Stimulated activated CD8-positive, alpha-beta memory T cell treated with anti-CD3 and anti-CD28 coated beads, Interleukin-2, amount 100 ng/mL, for 48 hours (primary cell): ENCODE measurements at regions not wholly inside any gene's neighbourhood (a gene's known extent, or its start where the extent isn't known, plus 50 kb on each side); places are given as distances from the start of the nearest gene placed in this dataset.

Experiments used
- DNase-seq, 2 donors: peaks; one replicate each; pipeline ENCODE4 v3.0.0-alpha.2; 2020; ENCODE audit warnings: low read depth in 2 of 2

- no peak for DNase-seq
Observed at GRCh38 chr4:152235718-152236117, 300.2 kb downstream of the FBXW7 start.

DNA sequence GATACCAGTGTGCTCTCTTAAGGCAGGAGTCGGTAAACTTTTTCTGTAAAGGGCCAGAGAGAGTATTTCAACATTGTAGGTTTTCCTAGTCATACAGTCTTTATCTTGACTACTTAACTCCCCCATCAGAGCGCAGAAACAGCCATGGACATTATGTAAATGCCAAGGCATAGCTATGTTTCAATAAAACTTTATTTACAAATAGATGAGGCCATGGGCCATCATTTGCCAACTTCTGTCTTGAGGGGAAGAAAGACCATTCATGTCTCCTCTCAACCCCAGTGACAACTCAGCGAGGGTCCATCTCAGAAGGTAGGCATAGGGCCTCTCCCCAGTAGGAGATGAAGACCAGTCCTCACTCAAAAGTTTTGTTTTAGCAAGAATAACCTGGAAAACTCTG lies 301.3 kb downstream of the FBXW7 start:
- DNase-seq: no peak

GRCh38 chr4:152232271-152232670 lies 303.6 kb downstream of the FBXW7 start:
- no peak for DNase-seq

- DNase-seq: no peak
Observed at GRCh38 chr4:152229782-152230289, 306.1 kb downstream of the FBXW7 start.

- DNase-seq: no peak
Observed at GRCh38 chr4:152225680-152226079, 310.2 kb downstream of the FBXW7 start.

GRCh38 chr4:152224721-152225420 lies 311.0 kb downstream of the FBXW7 start:
- DNase-seq: no peak

DNA sequence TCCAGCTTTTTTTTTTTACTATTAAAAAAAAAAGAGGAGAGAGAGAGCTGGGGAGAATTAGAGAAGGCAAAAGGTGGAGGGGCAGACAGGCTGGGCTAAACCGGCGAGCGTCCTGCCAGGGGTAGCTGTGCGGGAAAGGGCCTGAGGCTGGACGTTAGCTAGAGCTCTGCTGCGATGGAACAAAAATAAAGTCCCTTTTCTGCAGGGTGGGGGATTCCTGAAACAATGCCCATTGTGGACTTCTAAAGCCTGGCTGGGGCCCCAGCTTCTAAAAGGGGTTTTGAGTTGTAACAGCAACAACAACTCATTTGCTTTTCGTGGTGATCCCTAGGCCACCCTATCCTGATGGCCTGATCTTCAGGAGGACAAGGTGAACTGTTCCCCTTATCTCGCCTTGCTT lies 311.7 kb downstream of the FBXW7 start:
- DNase-seq: no peak

DNA sequence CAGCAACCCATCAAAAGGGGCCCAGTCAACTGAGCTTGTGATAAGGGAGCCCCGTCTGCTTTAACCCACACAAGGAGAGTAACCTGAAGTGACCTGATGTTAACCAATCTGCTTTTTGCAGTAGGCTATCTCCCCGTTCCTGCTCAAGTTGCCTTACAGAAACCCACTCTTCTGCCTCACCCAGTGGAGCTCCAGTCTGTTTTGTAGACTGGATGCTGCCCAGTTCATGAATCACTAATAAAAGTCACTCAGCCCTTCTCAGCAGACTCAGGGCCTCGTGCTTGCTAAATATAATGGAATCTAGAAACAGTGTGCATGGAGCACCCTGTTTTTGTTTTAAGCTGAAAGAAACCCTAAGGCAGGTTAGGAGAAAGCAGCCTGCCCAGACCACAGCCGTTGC lies 312.3 kb downstream of the FBXW7 start:
- DNase-seq: no peak

- no peak for DNase-seq
Observed at GRCh38 chr4:152221816-152222516, 313.9 kb downstream of the FBXW7 start.

DNA sequence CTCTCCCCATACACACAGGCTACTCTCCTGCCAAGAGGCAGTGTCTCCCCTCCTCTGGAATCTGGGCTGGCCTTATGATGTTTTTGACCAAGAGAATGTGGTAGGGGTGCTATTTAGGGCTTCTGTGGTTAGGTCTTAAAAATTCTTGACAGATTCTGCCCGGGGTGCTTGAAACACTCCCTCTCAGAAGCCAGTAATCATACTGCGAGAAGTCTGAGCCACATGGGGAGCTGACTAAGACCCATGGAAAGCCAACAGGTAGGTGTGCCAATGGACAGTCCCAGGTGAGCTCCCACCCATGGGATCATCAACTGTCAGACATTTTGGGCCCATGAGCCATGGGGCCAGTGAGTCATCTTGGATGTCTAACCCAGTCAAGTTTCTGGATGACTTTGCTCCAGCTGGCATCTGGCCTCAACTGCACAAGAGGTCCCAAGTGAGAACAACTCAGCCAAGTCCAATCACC lies 315.7 kb downstream of the FBXW7 start:
- peak in 1 of 2 donors; percentile 8 for DNase-seq

DNA sequence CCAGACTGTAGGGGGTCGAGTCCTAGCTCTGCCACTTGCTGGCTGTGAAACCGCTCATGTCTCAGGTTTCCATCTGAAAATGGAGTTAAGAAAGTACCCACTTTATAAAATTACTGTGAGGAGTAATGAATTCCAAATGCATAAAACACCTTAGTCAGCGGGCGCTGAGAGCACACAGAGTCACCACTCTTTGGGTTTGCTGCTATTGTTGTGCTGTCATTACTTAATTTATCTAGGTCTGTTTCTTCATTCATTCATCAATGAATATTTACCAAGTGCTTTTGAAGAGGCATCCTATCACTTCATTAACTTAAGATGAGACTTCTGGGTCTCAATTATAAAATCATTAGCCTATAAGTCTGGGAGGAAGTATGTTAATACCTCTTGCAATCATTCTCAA lies 317.3 kb downstream of the FBXW7 start:
- DNase-seq: no peak

GRCh38 chr4:152217896-152218295 lies 318.0 kb downstream of the FBXW7 start:
- no peak for DNase-seq

DNA sequence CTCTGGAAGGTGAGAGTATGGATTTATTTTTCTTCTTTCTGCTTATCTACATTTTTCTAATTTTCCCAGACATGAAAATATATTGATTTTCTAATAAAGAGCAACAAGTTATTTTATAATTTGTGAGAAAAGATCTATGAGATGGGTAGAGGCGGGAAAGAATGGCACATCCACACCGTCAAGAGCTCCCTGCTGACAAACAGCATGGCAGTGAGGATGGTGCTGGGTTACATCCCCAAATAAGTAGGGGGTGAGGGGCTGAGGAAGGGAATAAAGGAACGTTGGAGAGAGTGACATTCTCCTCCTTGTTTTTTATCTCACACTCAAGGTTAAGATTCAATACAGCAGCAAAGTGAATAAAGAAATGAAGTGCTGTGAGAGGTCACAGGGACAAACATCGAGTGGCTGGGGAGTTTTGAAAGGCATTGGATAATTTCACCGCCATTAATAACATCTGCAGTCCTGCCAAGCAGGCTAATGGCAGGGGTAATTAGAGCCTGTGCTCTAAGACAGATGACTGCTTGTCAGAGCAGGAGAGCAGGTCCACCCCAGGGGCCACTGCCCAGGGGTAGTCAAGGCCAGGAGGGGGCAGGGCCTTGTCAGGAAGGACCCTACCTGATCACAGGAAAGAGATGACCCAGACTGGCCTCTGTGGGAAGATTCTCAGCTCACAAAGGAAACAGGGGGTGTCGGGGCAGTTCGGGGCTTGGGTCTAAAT lies 323.8 kb downstream of the FBXW7 start:
- no peak for DNase-seq

- no peak for DNase-seq
Observed at GRCh38 chr4:152209772-152210493, 326.0 kb downstream of the FBXW7 start.

DNA sequence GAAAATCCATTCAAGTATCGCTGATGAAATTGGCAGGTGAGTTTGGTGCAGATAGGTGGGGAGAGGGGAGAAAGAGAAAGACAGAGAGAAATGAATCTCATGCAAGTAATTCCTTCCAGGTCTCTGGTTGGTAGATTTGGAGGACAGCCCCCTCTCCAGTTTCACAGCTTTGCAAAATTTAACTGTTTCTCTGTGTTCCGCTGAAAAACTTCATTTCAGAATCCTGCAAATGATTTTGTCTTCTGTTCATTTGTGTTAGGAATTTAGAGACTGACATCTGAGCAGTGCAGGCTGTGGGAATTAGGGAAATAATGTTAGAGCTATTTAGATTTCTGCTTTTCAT lies 328.5 kb downstream of the FBXW7 start:
- DNase-seq: no peak

GRCh38 chr4:152206646-152207377 lies 329.1 kb downstream of the FBXW7 start:
- no peak for DNase-seq

DNA sequence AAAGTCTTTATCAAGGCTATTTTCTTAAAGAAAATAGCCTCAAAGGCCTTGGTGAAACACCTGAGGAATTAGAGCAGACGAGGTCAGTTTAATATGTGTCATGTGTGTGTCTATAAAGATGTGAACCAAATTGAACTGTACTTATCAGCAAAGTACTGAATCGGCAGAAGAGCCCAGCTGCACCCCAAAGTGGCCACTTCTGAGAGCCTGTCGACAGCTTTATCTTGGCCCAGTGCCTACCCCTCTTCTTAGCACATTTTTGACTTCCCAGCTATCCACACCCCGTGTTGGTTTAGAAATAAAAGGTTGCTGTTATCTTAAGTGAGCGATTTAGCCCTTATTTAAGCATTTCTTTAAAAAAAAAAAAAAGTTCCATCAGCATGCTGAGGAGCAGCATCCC lies 329.7 kb downstream of the FBXW7 start:
- DNase-seq: no peak

DNA sequence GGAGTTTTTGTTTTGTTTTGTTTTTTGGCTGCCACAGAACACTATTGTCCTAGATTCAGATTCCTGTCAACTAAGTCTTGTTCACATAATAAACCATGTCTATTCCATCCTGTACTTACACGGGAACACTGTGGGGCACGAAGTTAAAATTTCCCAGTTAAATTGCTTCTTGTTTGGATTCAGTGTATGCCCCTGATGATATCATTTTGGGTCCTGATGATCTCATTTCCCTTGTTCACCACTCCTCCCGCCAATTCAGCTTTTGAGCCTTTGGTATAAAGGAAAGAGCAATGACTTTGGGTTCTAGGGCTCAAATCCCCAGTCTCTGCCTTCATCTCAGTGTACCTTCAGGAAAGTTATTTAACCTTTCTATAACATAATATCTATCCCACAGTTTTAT lies 333.5 kb downstream of the FBXW7 start:
- no peak for DNase-seq

DNA sequence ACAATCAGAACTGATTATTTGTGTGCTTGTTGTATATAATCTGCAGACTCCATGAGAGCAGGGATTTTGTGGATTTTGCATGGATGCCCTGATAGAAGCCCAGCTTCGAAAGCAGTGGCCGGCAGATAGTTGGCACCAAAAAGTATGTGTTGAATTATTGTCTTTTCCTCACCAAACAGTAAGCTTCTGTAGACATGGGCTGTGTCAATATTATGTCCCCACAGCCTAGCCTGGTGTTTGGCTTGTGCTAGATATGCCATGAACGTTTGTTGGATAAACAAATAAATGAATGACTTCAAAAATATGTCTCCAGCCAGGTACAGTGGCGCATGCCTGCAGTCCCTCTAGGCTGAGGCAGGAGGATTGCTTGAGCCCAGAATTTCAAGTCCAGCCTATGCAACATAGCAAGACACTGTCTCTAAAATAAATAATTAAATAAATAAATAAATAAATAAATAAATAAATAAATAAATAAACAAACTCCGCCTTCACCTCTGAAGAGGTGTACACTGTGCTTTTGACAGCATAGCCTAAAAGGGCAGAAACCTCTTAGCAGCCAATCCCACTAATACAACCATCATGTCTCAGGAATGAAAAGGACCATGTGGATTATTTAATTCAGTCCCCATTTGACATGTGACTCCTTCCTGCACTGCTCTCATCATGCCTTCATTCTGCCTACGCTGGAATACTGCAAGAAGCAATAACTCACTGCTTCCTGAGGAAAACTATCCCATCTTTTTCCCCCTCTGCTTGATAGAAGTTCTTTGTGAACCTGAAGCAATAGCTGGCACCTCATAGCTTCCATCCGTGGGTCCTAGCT lies 335.2 kb downstream of the FBXW7 start:
- DNase-seq: no peak

DNA sequence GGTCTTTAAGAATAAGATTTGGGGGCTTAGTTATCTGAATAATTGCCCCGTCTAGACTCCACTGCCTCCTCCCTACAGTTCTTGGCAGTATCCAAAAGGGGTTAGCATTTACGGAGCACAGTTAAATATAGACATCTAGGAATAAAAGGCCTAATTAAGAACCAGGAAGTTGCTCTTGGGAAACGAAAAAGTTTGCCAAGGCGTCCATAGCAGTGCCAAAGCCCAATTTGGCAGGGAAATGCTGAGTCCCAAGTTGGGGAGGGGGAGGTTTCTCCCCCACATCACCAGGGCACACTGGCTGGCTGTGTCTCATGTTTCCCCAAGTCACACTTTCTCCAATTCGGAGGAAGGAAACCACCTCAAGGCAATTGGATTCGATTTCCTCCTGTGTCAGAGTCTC lies 338.7 kb downstream of the FBXW7 start:
- DNase-seq: no peak
